Upper lobe of left lung (tissue), 4 donors: ENCODE measurements at regions not wholly inside any gene's neighbourhood (a gene's known extent, or its start where the extent isn't known, plus 50 kb on each side); places are given as distances from the start of the nearest gene placed in this dataset.

ENCODE experiments used
- EP300 ChIP-seq, 4 donors: sonication (generic); formaldehyde crosslinking; IDR thresholded peaks; one replicate each; pipeline ENCODE4 v1.5.1; 2017; ENCODE audit warnings: antibody characterized with exemption in 4 of 4, control low read depth in 2 of 4
- POLR2AphosphoS5 ChIP-seq, 2 donors: sonication (generic); formaldehyde crosslinking; IDR thresholded peaks; one replicate each; pipeline ENCODE4 v1.5.1; 2017; ENCODE audit warnings: antibody characterized with exemption in 2 of 2
- TF ChIP-seq, protein P1 (sequence below), 6 experiments: fragments of 450-650 bp in 4 of 6; fragments of 200-600 bp in 2 of 6; sonication (generic) in 2 of 6; IDR thresholded peaks; one replicate each; pipeline ENCODE4 v1.5.1; 2016 to 2019; ENCODE audit warnings: antibody characterized with exemption in 6 of 6

DNA sequence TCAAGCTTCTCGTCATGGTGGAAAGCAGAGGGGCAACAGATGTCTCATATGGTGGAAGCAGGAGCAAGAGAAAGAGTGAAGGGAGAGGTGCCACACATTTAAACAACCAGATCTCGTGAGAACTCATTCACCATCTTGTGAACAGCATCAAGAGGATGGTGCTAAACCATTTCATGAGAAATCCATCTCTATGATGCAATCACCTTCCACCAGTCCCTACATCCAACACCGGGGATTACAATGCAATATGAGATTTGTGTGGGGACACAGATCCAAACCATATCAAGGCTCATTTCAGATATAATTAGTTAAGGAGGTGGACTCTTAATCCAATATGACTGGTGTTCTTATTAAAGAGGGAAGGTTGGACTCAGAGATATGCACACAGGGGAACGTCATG, 272.8 kb downstream of the KCNS3 start:
- TF ChIP-seq POLR2AphosphoS5 (IDR thresholded peaks at IDR 0.05) (no peak), EP300 (IDR thresholded peaks at IDR 0.05) (no peak)
- TF ChIP-seq, protein P1, sequence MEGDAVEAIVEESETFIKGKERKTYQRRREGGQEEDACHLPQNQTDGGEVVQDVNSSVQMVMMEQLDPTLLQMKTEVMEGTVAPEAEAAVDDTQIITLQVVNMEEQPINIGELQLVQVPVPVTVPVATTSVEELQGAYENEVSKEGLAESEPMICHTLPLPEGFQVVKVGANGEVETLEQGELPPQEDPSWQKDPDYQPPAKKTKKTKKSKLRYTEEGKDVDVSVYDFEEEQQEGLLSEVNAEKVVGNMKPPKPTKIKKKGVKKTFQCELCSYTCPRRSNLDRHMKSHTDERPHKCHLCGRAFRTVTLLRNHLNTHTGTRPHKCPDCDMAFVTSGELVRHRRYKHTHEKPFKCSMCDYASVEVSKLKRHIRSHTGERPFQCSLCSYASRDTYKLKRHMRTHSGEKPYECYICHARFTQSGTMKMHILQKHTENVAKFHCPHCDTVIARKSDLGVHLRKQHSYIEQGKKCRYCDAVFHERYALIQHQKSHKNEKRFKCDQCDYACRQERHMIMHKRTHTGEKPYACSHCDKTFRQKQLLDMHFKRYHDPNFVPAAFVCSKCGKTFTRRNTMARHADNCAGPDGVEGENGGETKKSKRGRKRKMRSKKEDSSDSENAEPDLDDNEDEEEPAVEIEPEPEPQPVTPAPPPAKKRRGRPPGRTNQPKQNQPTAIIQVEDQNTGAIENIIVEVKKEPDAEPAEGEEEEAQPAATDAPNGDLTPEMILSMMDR (IDR thresholded peaks at IDR 0.05): no peak
